GM12878 (cell line): ENCODE measurements at regions not wholly inside any gene's neighbourhood (a gene's known extent, or its start where the extent isn't known, plus 50 kb on each side); places are given as distances from the start of the nearest gene placed in this dataset.

Experiments
- BCLAF1 ChIP-seq: fragments of 450-650 bp; IDR thresholded peaks from 2 replicates; pipeline ENCODE4 v1.6.1; 2017; ENCODE audit warnings: antibody characterized with exemption, mild to moderate bottlenecking, moderate library complexity
- CEBPB ChIP-seq, 2 experiments: fragments of 150-350 bp in 1 of 2; IDR thresholded peaks; 2 replicates each; pipeline ENCODE4 v1.6.1; 2012 to 2014; ENCODE audit warnings: low read depth in 2 of 2, low read length in 2 of 2, borderline replicate concordance in 1 of 2, inconsistent platforms in 1 of 2
- EGR1 ChIP-seq, 2 experiments: IDR thresholded peaks; 1 replicate in 1 of 2; 2 replicates in 1 of 2; pipeline ENCODE4 v1.6.1; 2011 to 2012; ENCODE audit warnings: low read depth in 2 of 2, low read length in 2 of 2, borderline replicate concordance in 1 of 2, mild to moderate bottlenecking in 1 of 2, moderate library complexity in 1 of 2
- MXI1 ChIP-seq: fragments of 150-350 bp; IDR thresholded peaks from 2 replicates; pipeline ENCODE4 v1.6.1; 2011; ENCODE audit warnings: low read depth, mild to moderate bottlenecking, inconsistent platforms, low read length, improper control_type of control experiment
- MYC ChIP-seq: IDR thresholded peaks from 2 replicates; pipeline ENCODE4 v1.6.1; 2011; ENCODE audit warnings: mild to moderate bottlenecking, low read length, moderate library complexity, inconsistent platforms; ENCODE audit not compliant: insufficient read depth, insufficient replicate concordance, insufficient read length, severe bottlenecking
- POLR2A ChIP-seq: IDR thresholded peaks from 2 replicates; pipeline ENCODE4 v1.6.1; 2011; ENCODE audit warnings: low read depth, mild to moderate bottlenecking, low read length
- POLR2AphosphoS5 ChIP-seq: IDR thresholded peaks from 2 replicates; pipeline ENCODE4 v1.6.1; 2011; ENCODE audit warnings: mild to moderate bottlenecking, low read length, inconsistent platforms
- SUZ12 ChIP-seq: fragments of 200-600 bp; sonication (generic); IDR thresholded peaks from one replicate; pipeline ENCODE4 v1.6.1; 2018; ENCODE audit warnings: antibody characterized with exemption, mild to moderate bottlenecking; ENCODE audit not compliant: unreplicated experiment
- TCF12 ChIP-seq: IDR thresholded peaks from 2 replicates; pipeline ENCODE4 v1.6.1; 2011; ENCODE audit warnings: low read depth, mild to moderate bottlenecking, low read length
- ZBTB40 ChIP-seq: fragments of 450-650 bp; IDR thresholded peaks from 2 replicates; pipeline ENCODE4 v1.6.1; 2016; ENCODE audit warnings: mild to moderate bottlenecking, moderate library complexity, borderline replicate concordance
- ZNF274 ChIP-seq: IDR thresholded peaks from one replicate; pipeline ENCODE4 v1.8.0; 2011; ENCODE audit not compliant: insufficient read length, insufficient read depth

- TF ChIP-seq SUZ12: no peak
- TF ChIP-seq POLR2AphosphoS5: no peak
- TF ChIP-seq EGR1 (IDR thresholded peaks at IDR 0.05; ENCODE audit: borderline replicate concordance in 1 of 2, low read depth in 2 of 2, low read length in 2 of 2): no peak
- no peak for TF ChIP-seq POLR2A
- TF ChIP-seq CEBPB (IDR thresholded peaks at IDR 0.05; ENCODE audit: borderline replicate concordance in 1 of 2, low read depth in 2 of 2, low read length in 2 of 2): no peak
- TF ChIP-seq BCLAF1: no peak
- TF ChIP-seq ZBTB40: no peak
- TF ChIP-seq ZNF274: no peak
- no peak for TF ChIP-seq TCF12
- no peak for TF ChIP-seq MYC
- TF ChIP-seq MXI1: no peak
Observed at GRCh38 chr15:67914537-67915460, 75.0 kb upstream of the RNU6-1 start.
